Ectodermal cell (in vitro differentiated cells): ENCODE measurements at regions not wholly inside any gene's neighbourhood (a gene's known extent, or its start where the extent isn't known, plus 50 kb on each side); places are given as distances from the start of the nearest gene placed in this dataset.

ENCODE experiments used
- H3K27ac ChIP-seq: 2 replicates; pipeline ENCODE4 v1.7.0; 2013; ENCODE audit warnings: mild to moderate bottlenecking, low read depth, low read length; ENCODE audit not compliant: insufficient read depth, poor library complexity, severe bottlenecking
- H3K27me3 ChIP-seq: 2 replicates; pipeline ENCODE4 v1.7.0; 2013; ENCODE audit warnings: mild to moderate bottlenecking, low read length; ENCODE audit not compliant: insufficient read depth, control insufficient read depth, poor library complexity, severe bottlenecking
- H3K36me3 ChIP-seq: one replicate; pipeline ENCODE4 v1.7.0; 2013; ENCODE audit warnings: low read length; ENCODE audit not compliant: control insufficient read depth, insufficient read depth
- H3K4me1 ChIP-seq: one replicate; pipeline ENCODE4 v1.7.0; 2013; ENCODE audit warnings: low read length; ENCODE audit not compliant: control insufficient read depth, insufficient read depth
- H3K4me3 ChIP-seq: 2 replicates; pipeline ENCODE4 v1.7.0; 2013; ENCODE audit warnings: low read depth, low read length, control low read depth; ENCODE audit not compliant: insufficient read depth
- H3K9me3 ChIP-seq: 2 replicates; pipeline ENCODE4 v1.7.0; 2013; ENCODE audit warnings: mild to moderate bottlenecking, low read length, moderate library complexity; ENCODE audit not compliant: control insufficient read depth
- WGBS, 2 experiments: methylation state at CpG; one replicate each; pipeline ENCODE4 v1.1.7; 2013; ENCODE audit warnings: missing lambda C conversion rate in 2 of 2; 5-methylcytosine and 5-hydroxymethylcytosine counted together

DNA sequence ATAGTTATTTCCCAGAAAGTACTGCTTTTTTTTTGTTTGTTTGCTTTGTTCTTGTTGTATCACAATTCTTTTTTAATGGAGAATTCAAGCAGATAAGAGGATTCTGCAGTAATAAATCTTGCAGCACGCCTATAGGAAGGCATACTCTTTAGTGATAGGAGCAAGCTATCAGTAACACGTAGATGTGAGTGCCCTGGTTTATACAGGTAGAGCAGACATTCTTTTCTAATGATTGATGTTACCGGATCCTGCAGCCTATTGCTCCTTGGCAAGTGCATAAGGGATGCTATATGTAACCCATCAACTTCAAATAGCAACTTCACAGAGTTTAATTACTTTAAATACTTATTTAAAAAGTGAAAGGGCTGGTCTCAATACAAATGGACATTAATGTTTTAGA lies 834.2 kb upstream of the GCFC2 start:
- Histone ChIP-seq H3K27ac (no peak overlapping the region), H3K4me3 (no peak overlapping the region), H3K4me1 (no peaks in the 10 kb centered on the region), H3K27me3 (no peaks in the 10 kb centered on the region), H3K9me3 (no peaks in the 10 kb centered on the region), H3K36me3 (no peaks in the 10 kb centered on the region)
- 81 to 84% methylated on average over 3 of the region's 3 CpGs for WGBS, 2 experiments

DNA sequence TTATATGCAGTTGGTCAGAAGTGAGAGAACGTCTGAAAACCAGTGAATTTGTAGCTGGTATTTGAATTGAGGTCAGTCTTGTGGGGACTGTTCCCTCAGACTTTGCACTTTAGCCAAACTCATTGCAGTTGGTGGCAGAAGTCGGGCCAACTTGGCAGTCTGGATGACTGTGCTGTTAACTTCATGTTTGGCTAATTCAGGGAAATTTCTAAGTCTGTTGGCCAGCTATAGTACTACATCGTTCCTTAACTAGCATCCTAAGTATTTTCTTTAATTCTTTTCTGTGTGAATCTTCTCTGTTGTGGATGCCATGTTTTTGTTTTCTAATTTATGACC lies 806.8 kb upstream of the GCFC2 start:
- Histone ChIP-seq H3K4me3 (no peak overlapping the region), H3K36me3 (no peaks in the 10 kb centered on the region), H3K27me3 (no peaks in the 10 kb centered on the region), H3K27ac (no peak overlapping the region), H3K4me1 (no peaks in the 10 kb centered on the region), H3K9me3 (peaks cover 2% of the 10 kb centered on the region)
- 88 to 91% methylated on average over 2 to 3 of the region's 3 CpGs for WGBS, 2 experiments

DNA sequence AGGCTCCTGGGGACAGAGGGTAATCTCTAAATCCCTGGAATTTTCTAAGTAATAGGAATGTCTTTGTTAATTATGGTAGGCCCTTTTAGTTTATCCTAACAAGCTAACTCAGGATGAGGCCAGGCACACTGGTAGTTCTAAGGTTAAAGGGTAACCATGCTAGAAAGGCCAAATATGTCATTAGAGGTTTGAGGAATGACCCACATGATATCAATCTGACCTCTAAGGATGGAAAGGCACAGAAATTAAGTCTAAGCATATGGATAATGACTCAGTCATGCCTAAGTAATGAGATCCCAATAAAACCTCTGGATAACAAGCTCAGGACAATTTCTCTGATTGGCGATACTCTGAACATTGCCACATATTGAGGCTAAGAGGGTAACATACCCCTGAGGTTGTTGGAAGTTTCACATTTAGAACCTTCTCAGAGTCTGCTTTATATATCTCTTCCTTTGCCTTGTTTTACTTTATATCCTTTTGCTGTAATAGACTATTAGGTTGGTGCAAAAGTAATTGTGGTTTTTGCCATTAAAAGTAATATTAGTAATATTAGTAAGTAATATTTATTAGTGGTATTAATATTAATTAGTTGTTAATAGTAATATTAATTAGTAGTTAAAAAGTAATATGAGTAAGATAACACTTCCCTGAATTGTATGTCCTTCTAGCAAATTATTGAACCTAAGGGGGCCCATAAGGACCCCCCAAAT lies 806.3 kb upstream of the GCFC2 start:
- Histone ChIP-seq H3K27ac (peak overlapping the region; percentile 21), H3K4me1 (no peaks in the 10 kb centered on the region), H3K9me3 (peaks cover 2% of the 10 kb centered on the region), H3K4me3 (no peak overlapping the region), H3K27me3 (no peaks in the 10 kb centered on the region), H3K36me3 (no peaks in the 10 kb centered on the region)
- WGBS, 2 experiments, result 90 to 100% methylated on average over 1 of the region's 1 CpG

DNA sequence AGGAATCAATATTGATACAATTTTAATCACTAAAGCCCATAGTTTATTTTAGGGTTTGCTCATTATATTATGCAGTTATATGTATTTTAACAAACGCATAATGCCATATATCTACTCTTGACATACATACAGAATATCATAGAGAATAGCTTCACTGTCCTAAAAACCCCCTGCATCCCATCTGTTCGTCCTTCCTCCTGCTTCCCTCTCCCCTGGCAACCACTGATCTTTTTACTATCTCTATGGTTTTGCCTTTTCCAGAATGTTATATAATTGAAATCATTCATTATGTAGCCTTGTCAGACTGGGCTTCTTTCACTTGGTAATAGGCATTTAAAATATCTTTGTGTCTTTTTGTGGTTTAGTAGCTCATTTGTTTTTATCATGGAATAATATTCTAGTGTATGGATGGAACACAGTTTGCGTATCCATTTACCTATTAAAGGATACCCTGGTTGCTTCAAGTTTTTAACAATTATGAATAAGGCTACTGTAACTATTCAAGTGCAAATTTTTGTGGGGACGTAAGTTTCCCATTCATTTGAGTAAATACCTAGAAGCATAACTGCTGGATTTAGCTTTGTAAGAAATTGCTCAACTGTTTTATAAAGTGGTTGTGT lies 801.6 kb upstream of the GCFC2 start:
- H3K9me3 ChIP-seq, result peaks cover 2% of the 10 kb centered on the region
- H3K4me1 ChIP-seq, result no peaks in the 10 kb centered on the region
- H3K36me3 ChIP-seq, result no peaks in the 10 kb centered on the region
- no peaks in the 10 kb centered on the region for H3K27me3 ChIP-seq
- H3K4me3 ChIP-seq, result no peak overlapping the region
- 83 to 84% methylated on average over 2 to 4 of the region's 4 CpGs for WGBS, 2 experiments
- no peak overlapping the region for H3K27ac ChIP-seq

DNA sequence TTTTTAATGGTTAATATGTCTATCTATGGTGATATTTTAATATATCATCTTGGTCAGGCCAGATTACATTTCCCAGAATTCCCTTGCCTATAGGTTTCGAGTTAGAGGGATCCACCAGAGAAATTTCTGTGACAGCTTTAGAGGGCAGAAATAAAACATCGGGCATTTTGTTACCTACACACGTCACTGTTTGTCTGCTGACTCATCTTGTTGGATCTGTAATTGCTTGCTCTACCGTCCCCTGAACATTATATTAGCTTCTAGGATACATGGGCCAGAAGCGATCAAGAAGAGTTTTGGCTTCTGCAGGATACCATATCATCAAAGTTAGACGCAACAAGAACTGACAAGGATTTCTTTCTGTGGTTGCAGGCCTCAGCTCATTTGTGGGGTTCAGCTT lies 795.8 kb upstream of the GCFC2 start:
- Histone ChIP-seq H3K4me3 (no peak overlapping the region), H3K27me3 (no peaks in the 10 kb centered on the region), H3K27ac (no peak overlapping the region), H3K4me1 (no peaks in the 10 kb centered on the region), H3K9me3 (no peaks in the 10 kb centered on the region), H3K36me3 (no peaks in the 10 kb centered on the region)
- WGBS, 2 experiments, result 93% methylated on average over 6 of the region's 6 CpGs

DNA sequence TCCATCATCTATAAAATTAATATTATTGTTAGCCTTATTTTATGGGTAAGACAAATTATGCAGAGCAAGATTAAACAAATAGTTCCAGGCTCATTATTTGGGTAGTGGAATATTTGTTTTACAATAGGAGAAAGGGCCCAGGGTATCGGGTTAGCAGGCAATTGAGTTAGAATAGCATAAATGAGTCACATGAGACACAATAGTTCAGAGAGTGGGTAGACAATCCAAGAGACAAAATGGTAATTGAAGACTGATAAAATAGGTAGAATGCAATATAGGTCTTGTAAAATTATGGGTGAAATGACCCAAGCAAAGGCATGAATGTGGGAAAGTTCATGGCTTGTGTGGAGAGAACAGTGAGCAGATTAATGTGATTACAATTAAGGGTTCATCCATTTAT lies 790.9 kb upstream of the GCFC2 start:
- Histone ChIP-seq H3K4me3 (no peak overlapping the region), H3K36me3 (no peaks in the 10 kb centered on the region), H3K4me1 (no peaks in the 10 kb centered on the region), H3K9me3 (no peaks in the 10 kb centered on the region), H3K27me3 (no peaks in the 10 kb centered on the region), H3K27ac (no peak overlapping the region)
- WGBS, 2 experiments, result 89 to 90% methylated on average over 1 of the region's 1 CpG

DNA sequence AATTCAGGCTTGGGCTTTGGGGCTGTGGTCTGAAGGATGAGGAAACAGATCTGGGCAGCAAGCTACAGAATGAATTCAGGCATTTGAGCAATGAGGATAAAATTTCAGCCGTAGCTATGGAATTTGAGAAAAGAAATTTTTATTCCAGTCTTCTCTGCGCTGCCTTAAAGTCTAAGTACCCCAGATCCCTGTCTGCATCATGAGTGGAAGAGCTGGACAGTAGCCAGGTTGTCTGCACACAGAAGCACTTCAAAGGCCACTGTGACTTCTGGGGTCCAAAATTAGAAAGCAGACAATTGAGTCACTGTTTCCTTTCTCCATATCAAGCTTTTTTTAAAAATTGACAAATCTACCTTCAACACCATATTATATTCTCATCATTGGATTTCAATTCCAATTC lies 787.6 kb upstream of the GCFC2 start:
- no peaks in the 10 kb centered on the region for H3K9me3 ChIP-seq
- WGBS, 2 experiments, result 94 to 96% methylated on average over 2 of the region's 2 CpGs
- no peaks in the 10 kb centered on the region for H3K36me3 ChIP-seq
- no peak overlapping the region for H3K4me3 ChIP-seq
- no peaks in the 10 kb centered on the region for H3K4me1 ChIP-seq
- no peaks in the 10 kb centered on the region for H3K27me3 ChIP-seq
- no peak overlapping the region for H3K27ac ChIP-seq

DNA sequence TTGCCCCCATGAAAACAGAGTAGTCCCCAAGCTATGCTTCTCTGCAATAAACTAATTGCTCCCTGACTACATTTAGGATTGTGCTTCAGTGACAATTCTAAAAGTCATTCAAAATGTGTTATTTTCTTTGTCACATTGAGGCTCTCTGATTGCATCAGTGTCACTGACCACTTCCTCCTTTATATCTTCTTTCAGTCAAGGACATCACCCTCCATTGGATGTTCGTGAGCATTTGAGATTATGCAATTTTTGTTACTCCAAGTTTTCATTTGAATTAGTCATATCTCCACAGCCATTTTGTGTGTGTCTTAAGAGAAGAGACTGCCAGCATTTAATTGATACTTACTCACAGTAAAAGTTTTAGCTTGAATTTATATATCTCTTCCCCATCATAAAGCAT lies 780.8 kb upstream of the GCFC2 start:
- Histone ChIP-seq H3K4me3 (no peak overlapping the region), H3K9me3 (no peaks in the 10 kb centered on the region), H3K27ac (no peak overlapping the region), H3K4me1 (no peaks in the 10 kb centered on the region), H3K36me3 (no peaks in the 10 kb centered on the region), H3K27me3 (no peaks in the 10 kb centered on the region)
- WGBS, 2 experiments, result 67 to 100% methylated on average over 1 of the region's 1 CpG

DNA sequence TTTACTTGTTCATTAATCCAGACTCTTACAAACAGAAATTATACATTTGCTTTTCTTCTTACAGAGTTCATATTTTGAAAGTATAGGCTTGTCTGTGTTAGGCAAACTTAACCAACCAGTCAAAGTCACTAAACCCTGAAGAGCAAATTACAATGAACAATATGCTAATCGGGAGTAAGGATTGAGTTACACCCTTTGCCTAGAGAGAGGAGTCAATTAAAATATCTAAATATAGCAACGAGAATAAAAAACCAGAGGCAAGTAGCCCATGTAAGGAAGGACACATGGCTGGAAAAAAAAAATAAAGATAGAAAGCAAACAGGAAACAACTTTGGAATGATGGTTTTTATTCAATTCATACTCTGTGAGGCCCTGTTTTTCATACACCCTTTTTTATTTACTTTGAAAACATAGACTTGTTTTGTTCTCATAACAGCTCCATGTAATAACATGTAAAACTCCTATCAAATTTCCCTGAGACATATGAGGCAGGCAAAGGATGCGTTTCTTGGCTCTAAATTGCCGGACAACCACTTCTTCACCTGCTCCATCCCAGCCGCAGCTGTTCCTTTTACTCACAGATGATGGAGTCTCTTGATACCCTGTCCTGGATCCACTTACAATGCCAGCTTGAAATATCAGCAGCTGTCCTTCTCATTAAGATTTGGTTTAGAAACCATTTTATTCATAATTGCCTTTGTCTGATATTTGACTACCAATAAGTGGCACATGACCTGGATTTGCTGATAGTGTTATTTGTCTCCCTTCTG lies 767.7 kb upstream of the GCFC2 start:
- Histone ChIP-seq H3K4me3 (no peak overlapping the region), H3K36me3 (no peaks in the 10 kb centered on the region), H3K4me1 (no peaks in the 10 kb centered on the region), H3K27me3 (no peaks in the 10 kb centered on the region), H3K27ac (no peak overlapping the region), H3K9me3 (no peaks in the 10 kb centered on the region)
- 92 to 93% methylated on average over 3 to 5 of the region's 5 CpGs for WGBS, 2 experiments

DNA sequence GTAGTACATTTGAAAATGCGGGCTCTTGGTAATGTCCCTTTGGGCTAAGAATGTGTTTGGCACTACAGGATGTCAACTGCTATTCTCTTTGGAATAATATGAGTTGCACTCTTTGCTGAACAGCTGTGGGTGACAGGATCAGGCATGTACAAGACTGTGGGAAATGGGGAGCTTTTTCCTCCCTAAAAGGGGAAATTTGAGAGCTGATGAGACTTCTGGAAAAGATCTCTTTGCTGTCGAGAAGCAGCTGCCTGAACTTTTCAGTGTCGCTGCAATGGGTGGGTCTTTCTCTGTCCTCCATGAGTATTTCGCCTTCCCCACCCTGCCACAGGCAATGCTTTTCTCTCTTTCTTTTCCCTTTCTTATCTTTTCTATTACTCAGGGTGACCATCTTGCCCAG lies 762.2 kb upstream of the GCFC2 start:
- Histone ChIP-seq H3K27ac (no peak overlapping the region), H3K36me3 (no peaks in the 10 kb centered on the region), H3K4me1 (no peaks in the 10 kb centered on the region), H3K4me3 (no peak overlapping the region), H3K9me3 (no peaks in the 10 kb centered on the region), H3K27me3 (no peaks in the 10 kb centered on the region)
- WGBS, 2 experiments, result 93 to 95% methylated on average over 4 of the region's 4 CpGs
